HG02885 (cell line): ENCODE measurements at regions not wholly inside any gene's neighbourhood (a gene's known extent, or its start where the extent isn't known, plus 50 kb on each side); places are given as distances from the start of the nearest gene placed in this dataset.

Experiments
- ATAC-seq: cut with Tn5 transposase; IDR thresholded peaks from one replicate; pipeline ENCODE4 v1.9.1; 2021; ENCODE audit warnings: mild to moderate bottlenecking; ENCODE audit not compliant: unreplicated experiment, poor library complexity

GRCh38 chr15:61309031-61309511 is 80.0 kb upstream of the RORA start:
- ATAC-seq = no peak

GRCh38 chr15:61308437-61308836 is 79.3 kb upstream of the RORA start:
- ATAC-seq = no peak

GRCh38 chr15:61307474-61307873 is 78.4 kb upstream of the RORA start:
- no peak for ATAC-seq

DNA sequence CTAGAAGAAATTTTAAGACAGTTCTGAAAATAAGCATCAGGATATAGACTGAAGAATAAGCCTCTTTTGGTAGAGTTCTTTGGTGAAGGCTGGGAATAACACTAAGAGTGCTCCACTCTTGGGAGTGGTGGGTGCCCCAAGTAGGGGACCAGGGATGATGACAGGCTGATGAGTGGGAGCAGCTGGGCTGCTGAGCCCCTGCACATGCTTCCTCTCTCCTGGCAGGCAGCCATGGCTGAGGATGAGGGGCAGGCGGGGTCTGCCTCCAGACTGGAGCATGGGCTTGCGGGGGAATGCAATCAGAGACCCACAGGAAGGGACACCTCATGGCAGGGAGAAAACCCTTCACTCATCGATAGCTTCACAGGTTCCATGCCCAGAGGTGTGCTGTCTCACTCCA is 72.6 kb upstream of the RORA start:
- no peak for ATAC-seq

GRCh38 chr15:61299075-61299763 is 70.1 kb upstream of the RORA start:
- no peak for ATAC-seq

- ATAC-seq = no peak
Measured at GRCh38 chr15:61295239-61295638, 66.1 kb upstream of the RORA start.

GRCh38 chr15:61282661-61283060 is 53.6 kb upstream of the RORA start:
- ATAC-seq = no peak

- no peak for ATAC-seq
Measured at GRCh38 chr15:61281328-61281727, 52.2 kb upstream of the RORA start.
